ENCODE measurements at regions not wholly inside any gene's neighbourhood (a gene's known extent, or its start where the extent isn't known, plus 50 kb on each side); places are given as distances from the start of the nearest gene placed in this dataset.

- TF ChIP-seq EZH2 (IDR thresholded peaks at IDR 0.05; ENCODE audit: low read depth, unreplicated experiment) (no peak), CTCF (conservative IDR thresholded peaks at IDR 0.05; ENCODE audit: low read depth in 2 of 2) (no peak), CREB1 (CRISPR knock-in tag; IDR thresholded peaks at IDR 0.05; ENCODE audit: low read depth) (no peak), REST (IDR thresholded peaks at IDR 0.05; ENCODE audit: unreplicated experiment) (no peak), POLR2AphosphoS5 (IDR thresholded peaks at IDR 0.05; ENCODE audit: low read depth) (no peak), ZNF114 (CRISPR knock-in tag; IDR thresholded peaks at IDR 0.05) (no peak)
Measured at GRCh38 chr11:92545906-92546471, 321.4 kb downstream of the FAT3 start.

Measured in GM23338 (cell line).